ENCODE measurements at regions not wholly inside any gene's neighbourhood (a gene's known extent, or its start where the extent isn't known, plus 50 kb on each side); places are given as distances from the start of the nearest gene placed in this dataset.

DNA sequence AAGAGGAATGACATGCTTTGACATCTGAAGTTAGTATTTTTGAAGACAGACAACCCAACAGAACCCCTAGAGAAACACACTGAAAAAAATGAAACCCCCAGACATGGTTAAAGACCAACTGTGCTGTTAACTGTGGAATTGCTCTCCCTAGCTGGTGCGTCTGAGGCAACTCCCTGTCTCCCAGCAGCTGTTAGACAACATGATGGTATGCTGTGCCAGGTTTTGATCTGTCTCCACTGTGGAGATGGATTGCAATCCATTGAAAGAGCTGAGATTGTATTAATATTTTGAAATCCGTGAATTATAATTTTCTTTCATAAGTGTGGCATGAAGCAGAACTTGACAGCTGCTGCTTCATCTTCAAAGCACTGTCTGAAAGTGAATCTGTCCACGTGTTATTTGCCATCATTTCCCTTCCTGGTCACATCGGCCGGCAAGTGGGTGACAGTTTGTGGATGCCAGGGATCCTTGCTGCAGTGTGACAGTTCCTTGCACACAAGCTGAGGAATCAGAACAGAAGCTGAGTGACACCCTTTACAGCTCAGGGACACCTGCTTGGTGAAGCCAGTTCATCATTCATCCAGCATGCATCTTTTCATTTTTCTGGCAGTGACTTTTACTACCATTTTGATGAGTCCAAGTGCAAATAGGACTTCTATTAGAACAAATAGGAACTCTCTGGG, 58.2 kb upstream of the ACSL3 start:
- Histone ChIP-seq H3K9me3 (no peaks in the 10 kb centered on the region), H3K36me3 (ENCODE audit: insufficient read depth in 1 of 2, low read depth in 1 of 2) (no peaks in the 10 kb centered on the region), H3K27me3 (ENCODE audit: insufficient read depth in 3 of 3, low read length in 2 of 3) (no peaks in the 10 kb centered on the region), H3K27ac (no peak overlapping the region), H3K4me3 (no peak overlapping the region), H3K4me1 (peaks cover 22% of the 10 kb centered on the region)
- 25 to 38% (median 30%) methylated on average over 5 of the region's 5 CpGs for WGBS, 3 donors
- intact Hi-C loops (cut with DNase I): no loop called here
- DNase-seq (no peak), ATAC-seq (peak in 3 of 4 donors; percentile 39 to 70 (median 54))
- TF ChIP-seq, protein P1, sequence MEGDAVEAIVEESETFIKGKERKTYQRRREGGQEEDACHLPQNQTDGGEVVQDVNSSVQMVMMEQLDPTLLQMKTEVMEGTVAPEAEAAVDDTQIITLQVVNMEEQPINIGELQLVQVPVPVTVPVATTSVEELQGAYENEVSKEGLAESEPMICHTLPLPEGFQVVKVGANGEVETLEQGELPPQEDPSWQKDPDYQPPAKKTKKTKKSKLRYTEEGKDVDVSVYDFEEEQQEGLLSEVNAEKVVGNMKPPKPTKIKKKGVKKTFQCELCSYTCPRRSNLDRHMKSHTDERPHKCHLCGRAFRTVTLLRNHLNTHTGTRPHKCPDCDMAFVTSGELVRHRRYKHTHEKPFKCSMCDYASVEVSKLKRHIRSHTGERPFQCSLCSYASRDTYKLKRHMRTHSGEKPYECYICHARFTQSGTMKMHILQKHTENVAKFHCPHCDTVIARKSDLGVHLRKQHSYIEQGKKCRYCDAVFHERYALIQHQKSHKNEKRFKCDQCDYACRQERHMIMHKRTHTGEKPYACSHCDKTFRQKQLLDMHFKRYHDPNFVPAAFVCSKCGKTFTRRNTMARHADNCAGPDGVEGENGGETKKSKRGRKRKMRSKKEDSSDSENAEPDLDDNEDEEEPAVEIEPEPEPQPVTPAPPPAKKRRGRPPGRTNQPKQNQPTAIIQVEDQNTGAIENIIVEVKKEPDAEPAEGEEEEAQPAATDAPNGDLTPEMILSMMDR (IDR thresholded peaks at IDR 0.05): no peak

DNA sequence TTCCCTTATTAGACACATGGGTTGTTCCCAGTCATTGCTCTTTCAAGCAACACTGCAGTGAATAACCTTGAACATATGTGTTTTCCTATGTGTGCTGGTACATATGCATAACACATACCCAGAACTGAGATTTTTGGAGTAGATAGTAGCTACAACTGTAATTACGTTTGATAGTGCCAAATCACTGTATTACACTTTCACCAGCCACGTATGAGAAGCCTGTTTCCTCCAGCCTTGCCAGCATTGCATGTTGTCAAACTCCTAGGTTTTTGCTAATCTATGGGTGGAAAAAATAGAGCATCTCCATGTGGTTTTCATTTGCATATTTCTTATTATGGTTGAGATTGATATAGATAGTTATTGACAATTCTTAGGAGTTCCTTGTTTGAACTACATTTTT, 56.5 kb upstream of the ACSL3 start:
- Histone ChIP-seq H3K4me3 (no peak overlapping the region), H3K4me1 (peaks cover 21% of the 10 kb centered on the region), H3K9me3 (no peaks in the 10 kb centered on the region), H3K27ac (no peak overlapping the region), H3K27me3 (ENCODE audit: insufficient read depth in 3 of 3, low read length in 2 of 3) (no peaks in the 10 kb centered on the region), H3K36me3 (ENCODE audit: insufficient read depth in 1 of 2, low read depth in 1 of 2) (no peaks in the 10 kb centered on the region)
- ATAC-seq (no peak), DNase-seq (no peak)
- intact Hi-C loops (cut with DNase I): no loop called here
- 41 to 66% (median 47%) methylated on average over 2 of the region's 2 CpGs for WGBS, 3 donors
- TF ChIP-seq, protein P1 (IDR thresholded peaks at IDR 0.05): no peak

DNA sequence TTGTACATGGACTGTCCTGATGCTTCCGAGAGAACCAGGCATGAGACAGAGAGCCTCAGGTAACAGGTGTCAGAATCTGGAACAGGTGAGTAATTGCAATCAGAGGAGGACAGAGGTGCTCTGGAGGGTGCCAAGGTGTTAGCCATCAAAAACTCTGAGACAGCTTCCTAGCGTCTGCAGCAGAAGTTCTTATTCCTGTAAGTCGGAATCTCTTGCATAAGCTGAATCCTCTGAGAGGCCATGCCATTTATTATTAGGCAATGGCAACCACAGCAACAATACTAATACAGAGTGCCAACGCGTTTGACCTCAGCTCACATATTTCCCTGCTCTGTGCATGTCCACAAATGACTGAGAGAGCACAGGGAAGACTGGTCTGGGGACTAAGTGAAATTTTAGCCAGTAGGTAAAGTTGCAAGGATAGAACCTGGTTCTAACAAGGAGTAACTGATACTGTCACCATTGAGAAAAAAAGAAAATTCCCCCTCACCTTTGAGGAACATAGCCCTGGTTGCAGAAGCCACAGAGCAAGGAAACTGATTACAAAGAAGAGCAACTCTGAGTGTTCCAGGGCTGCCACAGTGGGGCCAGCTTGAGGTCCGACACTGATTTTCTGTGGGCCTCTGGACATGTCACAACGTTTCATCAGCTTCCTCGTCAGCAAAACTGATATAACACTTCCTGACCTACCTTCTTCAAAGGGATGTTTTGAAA, 55.1 kb upstream of the ACSL3 start:
- H3K4me3 ChIP-seq: no peak overlapping the region
- WGBS, 3 donors: 30 to 57% (median 40%) methylated on average over 8 of the region's 8 CpGs
- intact Hi-C loops (cut with DNase I): no loop called here
- peak overlapping the region; percentile 61 for H3K27ac ChIP-seq
- DNase-seq (no peak), ATAC-seq (peak; percentile 87 to 96 (median 94))
- H3K9me3 ChIP-seq: no peaks in the 10 kb centered on the region
- TF ChIP-seq, protein P1 (IDR thresholded peaks at IDR 0.05): no peak
- H3K4me1 ChIP-seq: peaks cover 21% of the 10 kb centered on the region
- no peaks in the 10 kb centered on the region for H3K36me3 ChIP-seq (ENCODE audit: insufficient read depth in 1 of 2, low read depth in 1 of 2)
- H3K27me3 ChIP-seq (ENCODE audit: insufficient read depth in 3 of 3, low read length in 2 of 3): no peaks in the 10 kb centered on the region

DNA sequence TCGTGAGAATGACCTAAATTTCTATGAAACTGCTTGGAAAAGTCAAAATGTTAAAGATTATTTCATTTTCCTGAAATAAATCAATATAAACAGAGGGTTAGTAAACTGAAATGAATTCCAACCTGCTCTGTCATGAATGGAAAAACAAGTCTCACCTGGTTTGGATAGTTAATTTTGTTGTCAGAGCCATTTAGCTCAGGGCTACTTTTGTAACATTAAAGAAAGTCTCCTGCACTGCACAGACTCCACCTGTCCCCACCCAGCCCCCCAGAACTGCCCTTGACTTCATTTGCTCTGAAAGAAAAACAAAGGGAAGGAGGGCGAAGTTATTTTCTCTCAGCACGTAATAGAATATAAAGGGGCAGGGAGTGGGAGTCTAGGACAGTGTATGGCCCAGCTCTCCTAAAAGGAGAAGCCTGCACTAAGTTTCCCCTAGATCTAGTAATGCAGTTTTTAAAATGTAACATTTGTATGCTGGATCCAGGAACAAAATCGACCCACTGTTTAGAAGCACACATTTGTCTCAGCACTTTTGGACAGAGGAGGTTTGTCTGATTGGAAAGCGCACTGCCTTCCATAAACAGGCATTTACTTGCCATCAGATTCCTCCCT, 54.2 kb upstream of the ACSL3 start:
- DNase-seq: no peak
- no peak overlapping the region for H3K4me3 ChIP-seq
- no peak for ATAC-seq
- no peaks in the 10 kb centered on the region for H3K27me3 ChIP-seq (ENCODE audit: insufficient read depth in 3 of 3, low read length in 2 of 3)
- 56 to 61% (median 57%) methylated on average over 5 of the region's 5 CpGs for WGBS, 3 donors
- TF ChIP-seq, protein P1 (IDR thresholded peaks at IDR 0.05): no peak
- no peaks in the 10 kb centered on the region for H3K9me3 ChIP-seq
- peak overlapping the region; percentile 61 for H3K27ac ChIP-seq
- intact Hi-C loops (cut with DNase I): no loop called here
- H3K4me1 ChIP-seq: peaks cover 21% of the 10 kb centered on the region
- no peaks in the 10 kb centered on the region for H3K36me3 ChIP-seq (ENCODE audit: insufficient read depth in 1 of 2, low read depth in 1 of 2)
